ENCODE measurements at regions not wholly inside any gene's neighbourhood (a gene's known extent, or its start where the extent isn't known, plus 50 kb on each side); places are given as distances from the start of the nearest gene placed in this dataset.

DNA sequence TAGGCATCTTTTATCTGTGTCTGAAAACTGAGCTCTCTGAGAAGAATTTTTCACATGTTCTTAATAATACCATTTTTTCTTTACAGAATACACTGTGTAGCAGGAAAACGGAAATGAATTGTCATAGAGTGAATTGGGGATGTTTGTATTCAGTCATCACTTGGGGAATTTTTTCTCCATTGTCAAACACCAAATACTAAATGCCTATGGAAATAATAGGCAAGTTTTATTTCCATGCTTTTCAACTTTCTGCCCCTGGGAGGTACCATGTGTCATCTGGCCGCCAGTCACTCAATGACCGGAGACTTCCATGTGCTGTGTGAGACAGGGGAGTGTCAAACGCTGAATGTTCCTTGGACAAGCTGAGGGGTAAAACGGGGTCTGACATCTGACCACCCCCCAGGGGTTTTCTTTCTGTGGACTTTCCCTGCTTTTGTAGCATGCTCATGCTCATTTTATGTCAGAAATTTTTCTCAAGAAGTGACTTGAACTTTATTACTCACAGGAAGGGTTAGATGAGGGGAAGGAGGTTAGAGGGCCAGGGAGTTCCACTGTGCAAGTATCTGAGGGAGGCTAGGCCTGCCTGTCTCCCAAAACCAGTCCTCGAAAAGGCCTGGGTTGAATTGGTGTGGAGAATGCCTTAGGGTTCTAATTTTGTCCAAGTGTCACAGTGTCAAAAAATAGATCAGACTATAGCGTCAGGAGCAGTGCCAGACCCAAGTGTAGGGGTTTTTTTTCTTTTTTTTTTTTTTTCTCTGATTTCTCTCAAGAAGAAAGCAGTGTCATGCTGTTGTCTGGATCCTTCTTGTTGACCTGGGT is 438.6 kb downstream of the AGTPBP1 start:
- TF ChIP-seq, protein P1, sequence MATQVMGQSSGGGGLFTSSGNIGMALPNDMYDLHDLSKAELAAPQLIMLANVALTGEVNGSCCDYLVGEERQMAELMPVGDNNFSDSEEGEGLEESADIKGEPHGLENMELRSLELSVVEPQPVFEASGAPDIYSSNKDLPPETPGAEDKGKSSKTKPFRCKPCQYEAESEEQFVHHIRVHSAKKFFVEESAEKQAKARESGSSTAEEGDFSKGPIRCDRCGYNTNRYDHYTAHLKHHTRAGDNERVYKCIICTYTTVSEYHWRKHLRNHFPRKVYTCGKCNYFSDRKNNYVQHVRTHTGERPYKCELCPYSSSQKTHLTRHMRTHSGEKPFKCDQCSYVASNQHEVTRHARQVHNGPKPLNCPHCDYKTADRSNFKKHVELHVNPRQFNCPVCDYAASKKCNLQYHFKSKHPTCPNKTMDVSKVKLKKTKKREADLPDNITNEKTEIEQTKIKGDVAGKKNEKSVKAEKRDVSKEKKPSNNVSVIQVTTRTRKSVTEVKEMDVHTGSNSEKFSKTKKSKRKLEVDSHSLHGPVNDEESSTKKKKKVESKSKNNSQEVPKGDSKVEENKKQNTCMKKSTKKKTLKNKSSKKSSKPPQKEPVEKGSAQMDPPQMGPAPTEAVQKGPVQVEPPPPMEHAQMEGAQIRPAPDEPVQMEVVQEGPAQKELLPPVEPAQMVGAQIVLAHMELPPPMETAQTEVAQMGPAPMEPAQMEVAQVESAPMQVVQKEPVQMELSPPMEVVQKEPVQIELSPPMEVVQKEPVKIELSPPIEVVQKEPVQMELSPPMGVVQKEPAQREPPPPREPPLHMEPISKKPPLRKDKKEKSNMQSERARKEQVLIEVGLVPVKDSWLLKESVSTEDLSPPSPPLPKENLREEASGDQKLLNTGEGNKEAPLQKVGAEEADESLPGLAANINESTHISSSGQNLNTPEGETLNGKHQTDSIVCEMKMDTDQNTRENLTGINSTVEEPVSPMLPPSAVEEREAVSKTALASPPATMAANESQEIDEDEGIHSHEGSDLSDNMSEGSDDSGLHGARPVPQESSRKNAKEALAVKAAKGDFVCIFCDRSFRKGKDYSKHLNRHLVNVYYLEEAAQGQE (IDR thresholded peaks at IDR 0.05; ENCODE audit: borderline replicate concordance): no peak
- no peak for TF ChIP-seq TAF1 (IDR thresholded peaks at IDR 0.05; ENCODE audit: low read depth)
- TF ChIP-seq EZH2 (IDR thresholded peaks at IDR 0.05; ENCODE audit: borderline replicate concordance, insufficient read depth, low read length, poor library complexity, severe bottlenecking): no peak
- TF ChIP-seq, protein P2, sequence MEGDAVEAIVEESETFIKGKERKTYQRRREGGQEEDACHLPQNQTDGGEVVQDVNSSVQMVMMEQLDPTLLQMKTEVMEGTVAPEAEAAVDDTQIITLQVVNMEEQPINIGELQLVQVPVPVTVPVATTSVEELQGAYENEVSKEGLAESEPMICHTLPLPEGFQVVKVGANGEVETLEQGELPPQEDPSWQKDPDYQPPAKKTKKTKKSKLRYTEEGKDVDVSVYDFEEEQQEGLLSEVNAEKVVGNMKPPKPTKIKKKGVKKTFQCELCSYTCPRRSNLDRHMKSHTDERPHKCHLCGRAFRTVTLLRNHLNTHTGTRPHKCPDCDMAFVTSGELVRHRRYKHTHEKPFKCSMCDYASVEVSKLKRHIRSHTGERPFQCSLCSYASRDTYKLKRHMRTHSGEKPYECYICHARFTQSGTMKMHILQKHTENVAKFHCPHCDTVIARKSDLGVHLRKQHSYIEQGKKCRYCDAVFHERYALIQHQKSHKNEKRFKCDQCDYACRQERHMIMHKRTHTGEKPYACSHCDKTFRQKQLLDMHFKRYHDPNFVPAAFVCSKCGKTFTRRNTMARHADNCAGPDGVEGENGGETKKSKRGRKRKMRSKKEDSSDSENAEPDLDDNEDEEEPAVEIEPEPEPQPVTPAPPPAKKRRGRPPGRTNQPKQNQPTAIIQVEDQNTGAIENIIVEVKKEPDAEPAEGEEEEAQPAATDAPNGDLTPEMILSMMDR (IDR thresholded peaks at IDR 0.05; ENCODE audit: poor library complexity, severe bottlenecking): no peak
- no peak for TF ChIP-seq EP300 (conservative IDR thresholded peaks at IDR 0.05; ENCODE audit: poor library complexity, severe bottlenecking)
- no peak for TF ChIP-seq MXI1 (conservative IDR thresholded peaks at IDR 0.05; ENCODE audit: poor library complexity, severe bottlenecking)
- no peak for TF ChIP-seq POLR2AphosphoS5 (IDR thresholded peaks at IDR 0.05)
- no peak for TF ChIP-seq SMC3 (conservative IDR thresholded peaks at IDR 0.05; ENCODE audit: poor library complexity)
